Ovary (tissue), 7 donors: ENCODE measurements at regions not wholly inside any gene's neighbourhood (a gene's known extent, or its start where the extent isn't known, plus 50 kb on each side); places are given as distances from the start of the nearest gene placed in this dataset. TPM values are rescaled to one million over a fixed set of nuclear protein-coding genes. Genes with fewer than 3 reads are reported as not detected.

ENCODE experiments used
- DNase-seq, 5 donors: peaks; one replicate each; pipeline ENCODE4 v3.0.0-alpha.2; 2019 to 2020
- H3K27ac ChIP-seq, 2 donors: fragments of 200-600 bp; one replicate each; pipeline versions ENCODE4 v1.5.1 to v1.8.0; 2019 to 2022
- H3K27me3 ChIP-seq: fragments of 200-600 bp; one replicate; pipeline ENCODE4 v1.8.0; 2022
- H3K36me3 ChIP-seq: fragments of 200-600 bp; sonication (generic); one replicate; pipeline ENCODE4 v1.5.1; 2019
- H3K4me1 ChIP-seq: one replicate; pipeline ENCODE4 v1.8.1; 2013; ENCODE audit warnings: mild to moderate bottlenecking, moderate library complexity; ENCODE audit not compliant: insufficient read depth
- H3K4me3 ChIP-seq: fragments of 200-600 bp; sonication (generic); one replicate; pipeline ENCODE4 v1.5.1; 2017
- H3K9me3 ChIP-seq, 2 donors: fragments of 200-600 bp in 1 of 2; sonication (generic) in 1 of 2; one replicate each; pipeline versions ENCODE4 v1.5.1 to v1.8.1; 2013 to 2019; ENCODE audit warnings: mild to moderate bottlenecking in 1 of 2, moderate library complexity in 1 of 2
- EP300 ChIP-seq: sonication (generic); formaldehyde crosslinking; IDR thresholded peaks from one replicate; pipeline ENCODE4 v1.6.1; 2017; ENCODE audit warnings: antibody characterized with exemption
- POLR2A ChIP-seq: fragments of 450-650 bp; IDR thresholded peaks from one replicate; pipeline ENCODE4 v1.6.1; 2017; ENCODE audit warnings: antibody characterized with exemption, mild to moderate bottlenecking, moderate library complexity
- WGBS, 3 donors: extraction: QIAGEN DNeasy Blood & Tissue Kit in 1 of 3; methylation state at CpG; one replicate each; pipeline versions ENCODE4 v1.1.5 to v1.1.7; 2013 to 2017; 5-methylcytosine and 5-hydroxymethylcytosine counted together
- intact Hi-C, 4 donors: fragments of 100-400 bp; cut with DNase I; formaldehyde crosslinking; loops; one replicate each; pipeline versions ENCODE4 v1.11.0 to v1.15.1; 2022 to 2023
- microRNA counts: library from miRNA; unstranded; fragments of <30 nt; microRNA quantifications from one replicate; lab custom pipeline; 2016
- microRNA-seq, 3 donors: library from miRNA; unstranded; fragments of <30 nt; microRNA quantifications; one replicate each; pipeline versions ENCODE4 to v1.2.0, GENCODE V29; 2019 to 2020
- small RNA-seq: library from RNA; depleted of rRNA; stranded (forward); fragments of <200 nt; gene quantifications from one replicate; pipeline ENCODE3, GENCODE V24; 2016
- TF ChIP-seq, protein P1 (sequence below), 3 donors: fragments of 450-650 bp in 2 of 3; fragments of 200-600 bp in 1 of 3; IDR thresholded peaks; one replicate each; pipeline versions ENCODE4 v1.5.1 to v1.8.0; 2016 to 2022; ENCODE audit warnings: antibody characterized with exemption in 3 of 3, mild to moderate bottlenecking in 1 of 3
- donor health status: DM: no; HTN: no; CAD: no; lungs with moderate emphysema.
- donor health status: DM: no; HTN: no; CAD: no.
- donor health status: Bipolar disorder and iron deficiency.
- donor health status: DM: no; HTN: no; CAD: no.
- donor health status: DM: yes; HTN: yes; CAD: no.

DNA sequence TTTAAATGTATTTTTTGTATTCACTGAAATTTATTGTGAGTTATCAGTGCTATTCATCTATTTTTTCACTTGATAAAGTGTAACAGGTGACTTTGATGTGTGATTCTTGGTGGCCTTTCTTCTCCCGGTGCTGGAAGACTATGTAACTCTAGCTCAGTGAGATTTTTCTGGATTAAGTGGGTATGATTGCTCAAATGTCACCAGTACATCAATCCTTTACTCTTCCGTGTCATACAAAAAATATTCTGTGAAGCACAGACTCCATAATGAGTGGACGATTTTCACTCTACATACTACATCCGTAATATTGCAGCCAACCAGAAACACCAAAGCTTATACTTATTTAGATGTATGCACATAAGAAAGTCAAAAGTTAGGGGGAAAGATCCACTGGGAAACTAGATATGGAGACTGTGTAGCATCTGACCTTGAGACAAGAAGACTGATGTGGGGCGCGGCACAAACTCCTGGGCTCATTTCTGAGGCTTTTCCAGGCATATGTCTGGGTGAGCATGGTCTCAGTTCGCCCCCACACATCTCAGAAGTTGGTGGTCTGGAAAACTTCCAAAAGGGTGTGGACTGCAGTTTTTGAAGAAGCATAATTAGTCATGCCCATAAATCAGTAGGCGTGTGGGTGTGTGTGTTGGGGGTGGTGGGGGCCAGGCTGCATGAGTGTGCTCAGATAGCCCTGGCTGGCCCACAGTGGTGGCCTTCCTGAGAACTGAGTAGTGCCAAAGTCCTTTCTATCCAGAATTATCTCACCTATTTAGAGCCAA is 53.9 kb upstream of the TENM3 start:
- peak in 1 of 5 donors; percentile 19 for DNase-seq
- H3K9me3 ChIP-seq = no peaks in the 10 kb centered on the region
- WGBS, 3 donors = 58 to 63% (median 61%) methylated on average over 8 of the region's 8 CpGs
- H3K36me3 ChIP-seq = no peaks in the 10 kb centered on the region
- intact Hi-C loops = no loop called here
- TF ChIP-seq POLR2A (no peak), EP300 (no peak)
- TF ChIP-seq, protein P1, sequence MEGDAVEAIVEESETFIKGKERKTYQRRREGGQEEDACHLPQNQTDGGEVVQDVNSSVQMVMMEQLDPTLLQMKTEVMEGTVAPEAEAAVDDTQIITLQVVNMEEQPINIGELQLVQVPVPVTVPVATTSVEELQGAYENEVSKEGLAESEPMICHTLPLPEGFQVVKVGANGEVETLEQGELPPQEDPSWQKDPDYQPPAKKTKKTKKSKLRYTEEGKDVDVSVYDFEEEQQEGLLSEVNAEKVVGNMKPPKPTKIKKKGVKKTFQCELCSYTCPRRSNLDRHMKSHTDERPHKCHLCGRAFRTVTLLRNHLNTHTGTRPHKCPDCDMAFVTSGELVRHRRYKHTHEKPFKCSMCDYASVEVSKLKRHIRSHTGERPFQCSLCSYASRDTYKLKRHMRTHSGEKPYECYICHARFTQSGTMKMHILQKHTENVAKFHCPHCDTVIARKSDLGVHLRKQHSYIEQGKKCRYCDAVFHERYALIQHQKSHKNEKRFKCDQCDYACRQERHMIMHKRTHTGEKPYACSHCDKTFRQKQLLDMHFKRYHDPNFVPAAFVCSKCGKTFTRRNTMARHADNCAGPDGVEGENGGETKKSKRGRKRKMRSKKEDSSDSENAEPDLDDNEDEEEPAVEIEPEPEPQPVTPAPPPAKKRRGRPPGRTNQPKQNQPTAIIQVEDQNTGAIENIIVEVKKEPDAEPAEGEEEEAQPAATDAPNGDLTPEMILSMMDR (IDR thresholded peaks at IDR 0.05) = no peak
- no peaks in the 10 kb centered on the region for H3K4me1 ChIP-seq
- H3K4me3 ChIP-seq = no peak overlapping the region
- H3K27ac ChIP-seq = no peak overlapping the region
- H3K27me3 ChIP-seq = no peaks in the 10 kb centered on the region

DNA sequence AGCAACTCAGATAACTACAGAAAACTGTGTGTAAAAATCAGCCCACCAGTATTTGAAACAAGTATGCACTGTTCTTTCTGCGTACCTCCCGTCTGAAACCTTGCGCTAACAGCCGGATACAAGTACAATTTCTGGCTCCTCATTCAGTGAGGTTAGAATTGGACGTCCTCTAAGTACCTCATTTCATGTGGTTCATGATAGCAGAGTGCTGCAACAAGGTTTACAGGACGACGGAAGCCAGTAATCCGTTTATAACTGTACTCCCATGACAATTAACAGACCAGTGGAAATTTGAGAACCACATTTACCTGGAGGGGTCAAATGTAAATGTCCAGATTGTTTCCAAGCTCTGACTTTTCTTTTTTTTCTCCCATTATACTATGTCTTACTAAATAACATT is 52.9 kb upstream of the TENM3 start:
- no peak for DNase-seq
- intact Hi-C loops = no loop called here
- Histone ChIP-seq H3K27ac (no peak overlapping the region), H3K27me3 (no peaks in the 10 kb centered on the region), H3K9me3 (no peaks in the 10 kb centered on the region), H3K4me1 (no peaks in the 10 kb centered on the region), H3K36me3 (no peaks in the 10 kb centered on the region), H3K4me3 (no peak overlapping the region)
- 14 to 23% (median 14%) methylated on average over 8 of the region's 8 CpGs for WGBS, 3 donors
- TF ChIP-seq, protein P1 (IDR thresholded peaks at IDR 0.05) = no peak
- TF ChIP-seq POLR2A (no peak), EP300 (no peak)

DNA sequence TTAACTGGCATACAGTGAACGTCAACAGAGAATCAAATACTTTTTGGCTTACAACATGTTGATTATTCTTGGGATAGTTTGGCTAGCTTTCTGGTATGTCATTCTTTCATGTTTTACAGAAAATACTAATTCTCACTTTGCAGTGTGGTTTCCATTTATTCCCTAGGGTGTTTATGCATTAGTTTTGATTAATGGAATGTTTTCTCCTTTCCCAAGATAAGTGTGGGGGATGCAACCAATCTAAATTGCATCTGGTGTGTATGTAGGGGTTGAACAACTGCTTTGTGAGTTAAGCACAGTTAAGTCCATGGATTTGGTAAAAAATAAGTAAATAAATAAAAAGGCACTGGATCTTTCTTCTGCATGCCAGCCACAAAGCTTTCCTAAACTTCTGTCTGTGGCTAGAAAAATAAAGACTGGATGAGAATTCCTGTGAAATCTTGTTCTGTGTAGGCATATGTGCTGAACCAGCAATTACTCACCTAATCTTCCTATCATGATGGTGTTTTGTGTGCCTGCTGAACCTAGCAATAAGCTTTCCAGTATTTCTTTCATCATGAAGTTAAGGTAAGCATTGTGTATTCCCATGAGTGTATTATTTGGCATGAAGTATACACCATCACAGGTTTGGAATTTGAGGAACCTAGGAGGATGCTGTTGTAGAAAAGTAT is 50.6 kb upstream of the TENM3 start:
- no peaks in the 10 kb centered on the region for H3K36me3 ChIP-seq
- WGBS, 3 donors = 10 to 28% (median 10%) methylated on average over 1 of the region's 1 CpG
- H3K27ac ChIP-seq = no peak overlapping the region
- no peak overlapping the region for H3K4me3 ChIP-seq
- no peaks in the 10 kb centered on the region for H3K9me3 ChIP-seq
- TF ChIP-seq, protein P1 (IDR thresholded peaks at IDR 0.05) = no peak
- TF ChIP-seq EP300 (no peak), POLR2A (no peak)
- DNase-seq = no peak
- no peaks in the 10 kb centered on the region for H3K4me1 ChIP-seq
- H3K27me3 ChIP-seq = no peaks in the 10 kb centered on the region
- intact Hi-C loops = no loop called here

DNA sequence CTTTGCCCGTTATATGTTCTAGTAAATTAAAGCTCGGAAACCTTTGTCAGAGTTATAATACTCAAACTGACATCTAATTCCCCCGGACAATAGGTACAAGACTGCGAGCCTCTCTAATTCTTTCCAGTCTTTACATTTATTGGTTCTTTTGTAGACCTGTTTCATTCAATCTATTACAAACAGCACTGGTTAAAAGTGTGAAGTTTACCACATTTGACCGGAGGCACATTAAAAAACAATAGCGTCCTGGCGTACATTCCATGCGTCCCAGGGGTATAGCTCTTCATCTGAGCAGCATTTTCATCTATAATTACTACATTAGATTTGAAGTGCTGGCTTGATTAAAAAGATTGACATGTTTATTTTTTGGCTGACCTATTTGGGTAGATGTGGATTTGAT is 49.9 kb upstream of the TENM3 start:
- no peak for TF ChIP-seq POLR2A
- Histone ChIP-seq H3K9me3 (no peaks in the 10 kb centered on the region), H3K4me1 (no peaks in the 10 kb centered on the region), H3K36me3 (no peaks in the 10 kb centered on the region), H3K27ac (no peak overlapping the region), H3K27me3 (no peaks in the 10 kb centered on the region), H3K4me3 (no peak overlapping the region)
- DNase-seq = no peak
- intact Hi-C loops = no loop called here
- WGBS, 3 donors = 90 to 93% (median 92%) methylated on average over 8 of the region's 8 CpGs

MicroRNAs in the stretch of these regions (microRNA counts, 767-probe panel; counts per million panel counts)
- microRNA hsa-miR-1305 (lab: Ali Mortazavi, UCI) = 530 counts per million, percentile 78 among the panel's probes with 10 or more counts

Small RNA genes in the stretch of these regions (microRNA-seq; reads per million reads assigned to microRNA genes)
- gene MIR1305 = 0 reads per million in 3 donors

Small RNA genes in the stretch of these regions (small RNA-seq; reads per million reads assigned to genes)
- not detected for gene AC018710.1
- not detected for gene AC019235.1
- not detected for gene MIR1305
- not detected for gene RF00571
- not detected for gene RN7SKP13
- not detected for gene RNA5SP173
- gene RNU1-45P = not detected
